Amygdala (tissue), 56 donors: ENCODE measurements at regions not wholly inside any gene's neighbourhood (a gene's known extent, or its start where the extent isn't known, plus 50 kb on each side); places are given as distances from the start of the nearest gene placed in this dataset.
"Not testable (repeated sequence)": the region's sequence is repeated elsewhere in the genome, so short reads cannot be mapped to it uniquely, and the experiment has no call there.

Source experiments
- DNase-seq, 56 donors: peaks; one replicate each; lab custom pipeline; 2025; lab: John Stamatoyannopoulos, UW

- no peak for DNase-seq
Measured at GRCh38 chr11:127998421-127998820, 588.9 kb downstream of the ETS1 start.

DNA sequence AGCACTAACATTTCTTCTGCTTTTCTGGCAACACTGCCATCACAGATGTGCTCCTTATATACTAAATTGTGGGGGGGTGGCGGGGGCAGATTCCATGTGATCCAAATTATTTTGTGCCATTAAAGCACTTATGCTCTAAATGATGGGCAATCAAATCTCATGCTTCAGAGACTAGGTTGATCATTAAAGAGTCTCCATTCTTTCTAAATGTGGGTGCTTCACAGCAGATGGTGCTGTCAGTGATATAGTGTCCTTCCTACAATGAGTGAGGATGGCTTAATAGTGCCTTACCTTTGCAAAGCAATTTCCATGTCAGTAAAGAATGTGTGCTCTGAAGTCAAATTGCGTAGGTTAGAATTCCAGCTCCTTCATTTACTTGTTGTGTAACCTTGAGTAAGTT lies 589.8 kb downstream of the ETS1 start:
- DNase-seq = no peak

DNA sequence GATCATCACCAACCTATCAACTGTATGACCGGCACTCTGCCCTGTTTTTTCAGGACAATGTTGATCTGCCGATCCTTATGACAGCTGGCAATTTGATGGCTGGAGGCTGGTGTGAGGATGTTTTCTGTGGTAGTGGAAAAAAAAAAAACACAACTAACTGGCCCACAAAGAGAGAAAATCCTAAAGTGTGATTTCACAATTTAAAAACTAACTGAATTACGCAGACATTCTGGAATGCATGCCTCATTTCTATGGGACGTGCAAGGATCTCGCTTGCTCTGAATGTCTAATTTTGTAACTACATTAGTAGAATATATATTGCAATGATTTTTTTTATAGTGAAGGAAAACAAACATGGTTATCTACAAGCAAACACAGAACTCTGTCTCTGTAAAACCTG lies 590.5 kb downstream of the ETS1 start:
- no peak for DNase-seq

DNA sequence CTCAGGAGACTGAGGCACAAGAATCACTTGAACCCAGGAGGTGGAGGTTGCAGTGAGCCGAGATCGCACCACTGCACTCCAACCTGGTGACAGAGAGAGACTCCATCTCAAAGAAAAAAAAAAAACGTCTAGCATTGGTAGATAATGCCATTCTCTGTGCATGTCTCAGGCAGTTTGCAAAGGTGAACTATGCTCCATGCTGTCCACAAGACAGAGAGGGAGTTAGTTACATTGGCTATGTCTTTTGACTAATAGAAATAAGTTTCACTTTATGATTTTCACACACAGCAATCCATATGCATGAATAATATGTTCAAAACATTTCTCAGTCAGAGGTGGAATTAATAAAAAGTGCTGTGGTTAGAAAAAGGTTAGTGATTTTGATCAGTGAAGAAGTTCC lies 591.4 kb downstream of the ETS1 start:
- no peak for DNase-seq

GRCh38 chr11:127994736-127995135 lies 592.6 kb downstream of the ETS1 start:
- DNase-seq = no peak

DNA sequence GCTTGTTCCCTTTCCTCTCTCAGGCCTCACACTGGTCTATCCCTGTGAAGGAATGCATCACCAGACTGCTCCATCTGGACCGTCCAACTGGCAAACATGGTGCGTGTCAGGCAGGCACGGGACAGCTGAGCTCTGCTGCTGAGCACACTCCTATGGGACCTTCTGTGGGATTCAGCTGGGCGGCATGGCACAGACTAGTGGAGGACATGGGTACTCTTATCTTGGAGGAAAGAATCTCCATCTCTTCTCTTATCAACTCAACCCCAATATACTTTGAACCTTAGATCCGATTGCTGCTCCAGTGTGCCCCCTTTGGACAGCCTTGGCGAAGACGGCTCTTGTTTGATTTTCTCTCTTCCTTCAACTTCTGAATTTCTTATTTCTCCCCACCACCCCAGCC lies 593.6 kb downstream of the ETS1 start:
- no peak for DNase-seq

GRCh38 chr11:127993281-127993680 lies 594.1 kb downstream of the ETS1 start:
- DNase-seq = no peak

- DNase-seq = no peak
Measured at GRCh38 chr11:127986073-127986472, 601.3 kb downstream of the ETS1 start.

DNA sequence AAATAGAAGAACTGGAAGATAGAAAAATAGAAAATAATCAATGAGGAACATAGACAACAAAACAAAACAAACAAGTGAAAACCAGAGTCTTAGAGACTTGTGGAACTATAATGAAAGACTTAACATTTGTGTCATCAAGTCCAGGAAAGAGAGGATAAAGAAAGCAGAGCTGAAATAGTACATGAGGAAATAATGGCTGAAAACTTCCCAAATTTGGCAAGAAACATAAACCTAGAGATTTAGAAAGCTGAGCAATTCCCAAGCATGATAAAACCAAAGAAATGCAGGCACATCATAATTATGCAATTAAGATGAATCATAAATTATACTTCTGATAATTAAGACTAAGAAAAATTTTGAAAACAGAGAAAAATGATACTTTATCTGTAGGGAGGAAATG lies 614.5 kb downstream of the ETS1 start:
- no peak for DNase-seq

- DNase-seq = no peak
Measured at GRCh38 chr11:127971448-127971847, 615.9 kb downstream of the ETS1 start.

DNA sequence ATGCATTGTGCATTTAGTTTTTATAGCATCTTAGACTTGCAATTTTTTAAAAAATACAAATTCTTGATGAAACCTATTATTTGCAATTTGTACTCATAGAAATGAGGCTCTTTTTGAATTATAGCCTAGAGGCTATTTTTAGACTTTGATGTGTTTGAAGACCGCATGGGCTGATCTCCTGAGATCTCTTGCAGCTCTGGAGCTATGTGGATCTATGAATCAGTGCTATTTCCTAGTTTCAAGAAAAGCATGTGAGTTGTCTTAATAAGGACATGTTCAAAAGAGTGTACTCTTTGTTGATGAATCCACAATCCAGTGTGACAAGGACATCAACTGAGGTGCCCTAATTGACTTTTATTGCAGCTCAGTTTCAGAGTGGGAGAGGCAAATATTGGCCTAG lies 620.5 kb downstream of the ETS1 start:
- no peak for DNase-seq

- no peak for DNase-seq
Measured at GRCh38 chr11:127965939-127966668, 621.3 kb downstream of the ETS1 start.

GRCh38 chr11:127962416-127962815 lies 624.9 kb downstream of the ETS1 start:
- DNase-seq = no peak

DNA sequence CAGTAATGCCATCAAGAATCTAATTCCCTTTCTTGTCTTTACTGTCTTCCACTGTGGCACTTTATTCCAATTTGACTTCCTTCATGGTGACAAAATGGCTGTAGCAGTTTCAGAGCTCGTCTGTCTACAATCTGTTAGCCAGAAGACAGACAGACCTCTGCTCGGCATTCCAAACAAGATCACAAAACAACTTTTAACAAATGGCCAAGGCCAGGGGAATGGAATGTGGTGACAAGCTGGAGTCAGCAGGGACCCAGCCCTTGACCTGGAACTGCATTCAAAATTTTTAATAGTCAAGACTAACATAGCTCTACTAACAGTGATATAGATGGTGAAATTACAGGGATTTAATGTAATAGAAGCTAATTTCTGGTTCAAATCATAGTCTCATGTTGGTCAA lies 637.2 kb downstream of the ETS1 start:
- DNase-seq = no peak

DNA sequence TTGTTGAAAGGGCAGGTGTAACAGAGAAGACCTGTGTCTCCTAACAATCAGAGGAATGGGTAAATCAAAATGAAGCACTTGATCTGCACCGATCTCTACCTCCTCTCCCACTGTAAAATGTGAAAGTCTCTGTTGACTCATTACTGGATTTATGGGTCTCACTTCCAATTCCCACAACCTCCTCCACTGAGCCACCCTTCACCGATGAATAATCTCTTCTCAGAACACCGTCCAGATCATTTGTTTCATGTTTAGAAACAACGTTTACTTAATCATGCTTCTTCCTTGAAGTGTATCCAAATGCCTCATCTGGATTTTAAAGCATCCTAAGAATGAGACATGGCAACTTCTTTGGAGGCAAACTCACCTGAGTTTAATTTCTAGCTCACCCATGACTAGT lies 643.6 kb downstream of the ETS1 start:
- no peak for DNase-seq

- no peak for DNase-seq
Measured at GRCh38 chr11:127943152-127943551, 644.2 kb downstream of the ETS1 start.

GRCh38 chr11:127941554-127941953 lies 645.8 kb downstream of the ETS1 start:
- DNase-seq = not testable (repeated sequence)

DNA sequence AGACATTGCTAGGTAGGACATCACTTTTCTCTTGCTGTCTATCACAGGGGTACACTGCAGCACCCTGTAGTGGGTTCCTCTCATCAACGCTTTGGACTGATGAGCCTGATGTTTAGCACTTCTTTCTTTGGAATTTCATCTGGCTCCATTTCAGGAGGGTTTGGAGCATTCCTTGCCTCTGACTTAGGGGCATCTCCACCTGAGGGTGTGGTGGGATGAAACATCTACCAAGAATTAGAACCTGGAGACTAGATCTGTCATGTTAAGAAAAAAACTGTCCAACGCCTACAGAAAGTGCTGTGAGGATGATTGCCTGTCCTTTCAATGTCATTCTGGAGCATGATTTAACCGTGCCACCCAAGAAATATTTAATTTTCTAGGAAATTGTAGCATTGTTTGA lies 648.4 kb downstream of the ETS1 start:
- no peak for DNase-seq

DNA sequence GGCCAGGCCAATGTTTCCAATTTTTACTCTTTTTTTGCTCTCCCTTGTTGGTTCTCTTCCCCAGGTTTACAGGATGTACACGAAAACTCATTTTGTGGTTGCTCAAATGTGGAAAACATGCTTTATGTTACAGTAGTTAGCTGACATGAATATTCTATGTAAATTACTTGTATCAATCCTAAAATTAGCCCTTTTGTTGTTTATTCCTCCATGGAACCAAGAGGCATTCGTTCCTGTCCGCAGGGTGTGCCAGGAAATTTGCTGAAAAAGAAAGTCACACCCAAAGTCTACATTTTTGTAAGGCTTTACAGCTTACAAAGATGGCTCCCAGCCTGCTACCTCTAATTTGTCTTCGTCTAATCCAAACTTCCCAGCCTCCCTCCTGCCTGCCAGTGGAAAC lies 652.3 kb downstream of the ETS1 start:
- no peak for DNase-seq

DNA sequence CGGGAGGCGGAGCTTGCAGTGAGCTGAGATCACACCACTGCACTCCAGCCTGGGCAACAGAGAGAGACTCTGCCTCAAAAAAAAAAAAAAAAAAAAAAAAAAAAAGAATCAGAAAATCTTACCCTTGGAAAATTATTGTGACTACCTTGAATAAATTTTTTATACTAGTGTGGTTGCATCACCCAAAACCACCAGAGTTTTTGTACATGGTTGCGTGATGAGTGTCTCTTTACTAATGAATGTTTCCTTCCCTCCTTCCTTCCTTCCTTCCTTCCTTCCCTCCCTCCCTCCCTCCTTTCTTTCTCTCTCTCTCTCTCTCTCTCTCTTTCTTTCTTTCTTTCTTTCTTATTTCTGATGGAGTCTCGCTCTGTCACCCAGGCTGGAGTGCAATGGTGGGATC lies 653.4 kb downstream of the ETS1 start:
- not testable (repeated sequence) for DNase-seq

DNA sequence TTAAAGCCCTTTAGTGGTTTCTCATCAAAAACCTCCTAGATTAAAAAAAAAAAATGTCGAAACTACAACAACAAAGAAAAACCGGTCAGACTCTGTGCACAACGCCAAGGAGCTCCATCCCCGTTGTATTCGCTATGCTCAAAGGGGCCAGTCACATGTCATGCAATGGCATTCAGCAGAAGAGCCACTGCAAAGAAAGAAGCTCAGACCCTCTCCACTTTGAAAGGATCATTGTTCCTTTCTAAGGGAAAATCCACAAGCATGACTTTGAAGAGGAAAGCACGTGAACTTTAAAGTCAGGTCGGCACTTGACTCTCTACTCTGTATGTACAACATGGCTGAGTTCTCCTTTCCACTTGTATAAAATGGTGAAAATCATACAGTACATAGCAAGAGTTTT lies 655.6 kb downstream of the ETS1 start:
- no peak for DNase-seq

DNA sequence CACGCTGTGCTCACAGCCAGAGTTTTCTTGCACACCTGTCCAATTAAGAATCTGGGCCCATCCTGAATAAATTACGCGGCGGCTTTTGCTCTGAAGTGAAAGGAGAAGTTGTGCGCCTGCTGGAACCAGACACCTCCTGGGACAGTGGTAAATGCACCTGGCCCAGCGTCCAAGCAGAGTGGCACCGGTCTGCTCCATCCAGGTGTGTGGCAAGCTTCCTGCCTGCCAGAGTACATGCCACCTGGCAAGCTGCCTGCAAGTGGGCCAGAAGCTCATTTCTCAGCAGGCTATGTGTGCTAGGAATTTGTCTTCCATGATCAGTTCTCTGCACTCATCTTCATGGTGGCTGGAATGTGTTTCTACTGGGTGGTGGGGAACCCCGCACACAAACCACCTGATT lies 660.6 kb downstream of the ETS1 start:
- DNase-seq = no peak

DNA sequence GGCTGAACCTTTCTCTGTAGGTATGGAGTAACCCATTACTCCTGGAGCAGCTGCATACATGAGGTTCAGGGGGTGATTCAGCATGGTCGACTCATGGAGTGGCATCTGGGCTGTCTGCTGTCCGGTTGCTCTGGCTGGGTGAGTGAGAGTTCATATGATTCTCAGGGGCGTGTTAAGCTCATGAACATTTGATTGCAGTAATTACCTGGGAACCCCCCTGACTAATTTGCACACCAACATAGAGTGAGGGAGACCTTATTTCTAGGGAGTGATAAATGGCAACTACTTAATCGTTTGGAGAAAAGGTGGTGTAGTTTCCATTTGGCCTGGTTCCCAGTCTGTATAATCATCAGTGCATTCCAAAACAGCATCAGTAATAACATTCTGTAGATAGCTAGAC lies 661.9 kb downstream of the ETS1 start:
- no peak for DNase-seq
